ENCODE measurements at regions not wholly inside any gene's neighbourhood (a gene's known extent, or its start where the extent isn't known, plus 50 kb on each side); places are given as distances from the start of the nearest gene placed in this dataset.

GRCh38 chr1:185646202-185646683, 87.9 kb upstream of the HMCN1 start:
- TF ChIP-seq, protein P1, sequence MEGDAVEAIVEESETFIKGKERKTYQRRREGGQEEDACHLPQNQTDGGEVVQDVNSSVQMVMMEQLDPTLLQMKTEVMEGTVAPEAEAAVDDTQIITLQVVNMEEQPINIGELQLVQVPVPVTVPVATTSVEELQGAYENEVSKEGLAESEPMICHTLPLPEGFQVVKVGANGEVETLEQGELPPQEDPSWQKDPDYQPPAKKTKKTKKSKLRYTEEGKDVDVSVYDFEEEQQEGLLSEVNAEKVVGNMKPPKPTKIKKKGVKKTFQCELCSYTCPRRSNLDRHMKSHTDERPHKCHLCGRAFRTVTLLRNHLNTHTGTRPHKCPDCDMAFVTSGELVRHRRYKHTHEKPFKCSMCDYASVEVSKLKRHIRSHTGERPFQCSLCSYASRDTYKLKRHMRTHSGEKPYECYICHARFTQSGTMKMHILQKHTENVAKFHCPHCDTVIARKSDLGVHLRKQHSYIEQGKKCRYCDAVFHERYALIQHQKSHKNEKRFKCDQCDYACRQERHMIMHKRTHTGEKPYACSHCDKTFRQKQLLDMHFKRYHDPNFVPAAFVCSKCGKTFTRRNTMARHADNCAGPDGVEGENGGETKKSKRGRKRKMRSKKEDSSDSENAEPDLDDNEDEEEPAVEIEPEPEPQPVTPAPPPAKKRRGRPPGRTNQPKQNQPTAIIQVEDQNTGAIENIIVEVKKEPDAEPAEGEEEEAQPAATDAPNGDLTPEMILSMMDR (IDR thresholded peaks at IDR 0.05; ENCODE audit: borderline replicate concordance), result no peak
- intact Hi-C loops (cut with micrococcal nuclease), result no loop called here
- H3K4me1 ChIP-seq, result peaks cover 29% of the 10 kb centered on the region
- no peaks in the 10 kb centered on the region for H3K27me3 ChIP-seq (ENCODE audit: low read depth)
- peaks cover 32% of the 10 kb centered on the region for H3K9me3 ChIP-seq (replicated peaks)
- H3K27ac ChIP-seq (replicated peaks), result peak overlapping the region; percentile 80
- no peak for DNase-seq
- H3K36me3 ChIP-seq, result no peaks in the 10 kb centered on the region
- peak overlapping the region; percentile 40 for H3K4me3 ChIP-seq

GRCh38 chr1:185645686-185646085, 88.5 kb upstream of the HMCN1 start:
- Histone ChIP-seq H3K27ac (replicated peaks) (peak overlapping the region; percentile 80), H3K9me3 (replicated peaks) (peaks cover 32% of the 10 kb centered on the region), H3K36me3 (no peaks in the 10 kb centered on the region), H3K27me3 (ENCODE audit: low read depth) (no peaks in the 10 kb centered on the region), H3K4me3 (no peak overlapping the region), H3K4me1 (peaks cover 29% of the 10 kb centered on the region)
- intact Hi-C loops (cut with micrococcal nuclease), result no loop called here
- TF ChIP-seq, protein P1 (IDR thresholded peaks at IDR 0.05; ENCODE audit: borderline replicate concordance), result no peak
- DNase-seq, result no peak

- TF ChIP-seq, protein P1 (IDR thresholded peaks at IDR 0.05; ENCODE audit: borderline replicate concordance), result no peak
- peaks cover 29% of the 10 kb centered on the region for H3K4me1 ChIP-seq
- H3K27me3 ChIP-seq (ENCODE audit: low read depth), result no peaks in the 10 kb centered on the region
- no peaks in the 10 kb centered on the region for H3K36me3 ChIP-seq
- DNase-seq, result no peak
- no peak overlapping the region for H3K4me3 ChIP-seq
- intact Hi-C loops (cut with micrococcal nuclease), result no loop called here
- peak overlapping the region; percentile 80 for H3K27ac ChIP-seq (replicated peaks)
- peaks cover 32% of the 10 kb centered on the region for H3K9me3 ChIP-seq (replicated peaks)
Measured at GRCh38 chr1:185645162-185645640, 89.0 kb upstream of the HMCN1 start.

DNA sequence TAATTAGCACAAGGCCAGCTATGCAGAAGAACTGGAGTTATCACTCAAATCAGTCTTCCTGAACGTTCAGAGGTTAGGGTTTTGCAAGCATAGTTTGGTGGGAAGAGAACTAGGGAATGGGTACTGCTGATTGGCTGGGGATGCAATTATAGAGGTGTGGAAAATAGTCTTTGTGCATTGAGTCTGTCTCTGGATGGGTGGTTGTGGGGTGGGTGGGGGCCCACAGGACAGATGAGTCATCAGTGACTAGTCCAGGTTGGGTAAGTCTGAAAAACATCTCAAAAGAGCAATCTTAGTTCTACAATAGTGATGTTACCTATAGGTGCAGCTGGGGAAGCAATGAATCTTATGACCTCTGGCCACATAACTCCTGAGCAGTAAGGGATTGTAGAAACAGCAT, 89.7 kb upstream of the HMCN1 start:
- Histone ChIP-seq H3K9me3 (replicated peaks) (peaks cover 30% of the 10 kb centered on the region), H3K27ac (replicated peaks) (no peak overlapping the region), H3K27me3 (ENCODE audit: low read depth) (no peaks in the 10 kb centered on the region), H3K4me1 (peaks cover 29% of the 10 kb centered on the region), H3K4me3 (no peak overlapping the region), H3K36me3 (no peaks in the 10 kb centered on the region)
- intact Hi-C loops (cut with micrococcal nuclease), result no loop called here
- TF ChIP-seq, protein P1 (IDR thresholded peaks at IDR 0.05; ENCODE audit: borderline replicate concordance), result no peak
- DNase-seq, result no peak

GRCh38 chr1:185636848-185637247, 97.3 kb upstream of the HMCN1 start:
- TF ChIP-seq, protein P1 (IDR thresholded peaks at IDR 0.05; ENCODE audit: borderline replicate concordance), result no peak

More at GRCh38 chr1:185636848-185637247, 97.3 kb upstream of the HMCN1 start:
- H3K9me3 ChIP-seq (replicated peaks), result no peaks in the 10 kb centered on the region
- no peaks in the 10 kb centered on the region for H3K36me3 ChIP-seq
- H3K4me3 ChIP-seq, result no peak overlapping the region
- intact Hi-C loops (cut with micrococcal nuclease), result no loop called here
- H3K4me1 ChIP-seq, result no peaks in the 10 kb centered on the region
- no peak for DNase-seq
- H3K27ac ChIP-seq (replicated peaks), result no peak overlapping the region
- no peaks in the 10 kb centered on the region for H3K27me3 ChIP-seq (ENCODE audit: low read depth)
